ENCODE measurements at regions not wholly inside any gene's neighbourhood (a gene's known extent, or its start where the extent isn't known, plus 50 kb on each side); places are given as distances from the start of the nearest gene placed in this dataset.

DNA sequence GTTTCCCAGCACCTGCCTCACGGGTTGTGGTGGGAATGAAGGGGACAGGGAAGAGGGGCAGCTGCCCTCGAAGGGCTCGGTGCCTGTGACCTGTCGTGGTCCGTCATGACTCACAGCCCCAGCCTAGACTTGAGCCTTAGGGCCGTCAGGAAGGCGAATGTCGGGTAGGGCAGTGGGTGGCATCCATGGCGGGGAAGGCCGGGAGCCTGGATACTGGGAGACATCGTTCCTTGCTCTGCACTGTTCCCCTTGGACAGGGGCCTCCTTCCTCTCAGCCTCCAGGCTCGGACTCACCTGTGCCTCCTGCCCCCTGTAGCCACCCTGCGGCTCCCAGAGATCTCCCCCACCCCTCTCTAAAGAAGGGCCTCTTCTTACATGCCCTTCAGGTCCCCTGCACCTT is 52.2 kb upstream of the APCDD1L start:
- CTCF ChIA-PET, result no interaction called here
- Mint-ChIP-seq H3K9me3 (peaks cover 4% of the 10 kb centered on the region), H3K36me3 (no peaks in the 10 kb centered on the region), H3K4me3 (no peak overlapping the region), H3K4me1 (ENCODE audit: low read depth) (no peaks in the 10 kb centered on the region), H3K27ac (no peak overlapping the region), H3K27me3 (peaks cover 8% of the 10 kb centered on the region)
- intact Hi-C loops (cut with micrococcal nuclease), result no loop called here
- no peak for DNase-seq
- POLR2A ChIA-PET, result no interaction called here

DNA sequence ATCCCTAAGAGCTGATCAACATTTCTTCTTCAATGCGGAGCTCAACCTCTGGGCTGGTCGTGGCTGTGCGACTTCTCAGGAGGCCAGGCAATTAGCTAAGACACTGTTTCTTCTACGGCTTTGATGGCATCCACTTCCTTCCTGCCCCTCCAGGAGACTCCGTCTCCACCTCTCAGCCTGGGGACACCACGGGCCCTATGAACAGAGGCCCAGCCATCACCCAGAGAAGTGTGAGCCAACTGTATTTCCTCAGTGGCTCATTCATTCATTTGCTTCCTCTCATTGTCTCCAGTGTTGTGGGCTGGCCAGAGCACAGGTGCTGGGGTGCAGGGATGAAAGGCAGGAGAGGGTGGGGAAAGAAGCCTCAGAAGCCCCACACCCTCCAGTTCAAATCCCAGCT is 51.8 kb upstream of the APCDD1L start:
- no peaks in the 10 kb centered on the region for H3K36me3 Mint-ChIP-seq
- CTCF ChIA-PET, result no interaction called here
- peaks cover 6% of the 10 kb centered on the region for H3K27me3 Mint-ChIP-seq
- no peak overlapping the region for H3K4me3 Mint-ChIP-seq
- no peak overlapping the region for H3K27ac Mint-ChIP-seq
- DNase-seq, result no peak
- POLR2A ChIA-PET, result no interaction called here
- no peaks in the 10 kb centered on the region for H3K4me1 Mint-ChIP-seq (ENCODE audit: low read depth)
- intact Hi-C loops (cut with micrococcal nuclease), result no loop called here
- H3K9me3 Mint-ChIP-seq, result peaks cover 4% of the 10 kb centered on the region

DNA sequence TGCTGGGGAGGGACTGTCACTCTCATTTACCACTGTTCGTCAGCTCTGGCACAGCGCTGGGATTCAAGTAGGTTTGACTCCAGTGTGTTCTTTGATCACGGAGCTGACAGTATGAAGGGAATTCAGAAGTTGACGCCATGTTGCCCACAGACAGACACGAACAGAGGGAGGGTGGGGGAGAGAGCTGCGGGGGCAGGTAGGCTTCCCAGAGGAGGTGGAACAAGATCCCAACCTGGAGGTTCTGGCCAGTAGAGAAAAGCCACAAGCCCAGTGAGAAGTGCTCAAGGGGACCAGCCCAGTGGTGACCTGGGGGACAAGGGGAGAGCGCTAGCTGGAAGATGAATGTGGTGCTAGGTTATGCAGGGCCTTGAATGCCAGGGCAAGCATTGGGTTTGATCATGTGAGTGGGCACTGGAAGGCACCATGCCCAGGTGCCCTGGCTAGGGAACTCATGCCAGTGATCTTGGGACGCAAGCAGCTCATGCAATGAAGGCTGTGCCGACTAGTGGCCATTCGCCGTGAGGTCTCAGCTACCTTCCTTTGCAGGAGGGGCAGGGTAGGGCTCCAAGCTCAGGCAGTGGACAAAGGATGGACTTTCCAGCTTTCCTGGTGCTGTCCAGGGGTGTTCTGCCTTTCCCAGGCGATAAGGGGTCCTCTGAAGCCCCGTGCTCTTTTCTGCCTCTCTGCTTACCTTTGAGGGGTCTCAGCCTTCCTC is 50.4 kb upstream of the APCDD1L start:
- Mint-ChIP-seq H3K27ac (no peak overlapping the region), H3K9me3 (peaks cover 4% of the 10 kb centered on the region), H3K4me1 (ENCODE audit: low read depth) (no peaks in the 10 kb centered on the region), H3K27me3 (peaks cover 5% of the 10 kb centered on the region), H3K4me3 (no peak overlapping the region), H3K36me3 (no peaks in the 10 kb centered on the region)
- intact Hi-C loops (cut with micrococcal nuclease), result no loop called here
- CTCF ChIA-PET, result no interaction called here
- DNase-seq, result no peak
- POLR2A ChIA-PET, result no interaction called here

Data from activated CD4-positive, alpha-beta memory T cell treated with anti-CD3 and anti-CD28 coated beads for 36 hours (primary cell).